ENCODE measurements at regions not wholly inside any gene's neighbourhood (a gene's known extent, or its start where the extent isn't known, plus 50 kb on each side); places are given as distances from the start of the nearest gene placed in this dataset.
"Not testable (repeated sequence)": the region's sequence is repeated elsewhere in the genome, so short reads cannot be mapped to it uniquely, and the experiment has no call there.

GRCh38 chr13:50396618-50397017 lies 381.4 kb downstream of the KCNRG start:
- DNase-seq (ENCODE audit: low read depth, low spot score); H3K9me3 ChIP-seq (ENCODE audit: control insufficient read depth, insufficient read depth, low read length); H3K4me1 ChIP-seq (ENCODE audit: control insufficient read depth, insufficient read depth, low read length); H3K27ac ChIP-seq (ENCODE audit: low read length); H3K36me3 ChIP-seq (ENCODE audit: control insufficient read depth, insufficient read depth, low read length); H3K27me3 ChIP-seq (ENCODE audit: control insufficient read depth, insufficient read depth, low read length); H3K4me3 ChIP-seq (ENCODE audit: low read length): not testable (repeated sequence)
- whole genome bisulfite sequencing (ENCODE audit: insufficient coverage, insufficient read length): no CpG with 5 or more reads among the region's 31 CpGs

- WGBS (ENCODE audit: insufficient coverage, insufficient read length): no CpG with 5 or more reads among the region's 3 CpGs
Observed at GRCh38 chr13:50400035-50400726, 384.9 kb downstream of the KCNRG start.

GRCh38 chr13:50401049-50401505 lies 385.8 kb downstream of the KCNRG start:
- H3K4me1 ChIP-seq (ENCODE audit: control insufficient read depth, insufficient read depth, low read length): no peaks in the 10 kb centered on the region
- no peak overlapping the region for H3K4me3 ChIP-seq (ENCODE audit: low read length)
- no peaks in the 10 kb centered on the region for H3K27me3 ChIP-seq (ENCODE audit: control insufficient read depth, insufficient read depth, low read length)
- no CpG with 5 or more reads among the region's 1 CpG for WGBS (ENCODE audit: insufficient coverage, insufficient read length)
- no peaks in the 10 kb centered on the region for H3K9me3 ChIP-seq (ENCODE audit: control insufficient read depth, insufficient read depth, low read length)
- no peak for DNase-seq (ENCODE audit: low read depth, low spot score)
- H3K27ac ChIP-seq (ENCODE audit: low read length): no peak overlapping the region
- H3K36me3 ChIP-seq (ENCODE audit: control insufficient read depth, insufficient read depth, low read length): no peaks in the 10 kb centered on the region

More at GRCh38 chr13:50400035-50400726, 384.9 kb downstream of the KCNRG start:
- Histone ChIP-seq H3K27me3 (ENCODE audit: control insufficient read depth, insufficient read depth, low read length) (no peaks in the 10 kb centered on the region), H3K36me3 (ENCODE audit: control insufficient read depth, insufficient read depth, low read length) (no peaks in the 10 kb centered on the region), H3K4me1 (ENCODE audit: control insufficient read depth, insufficient read depth, low read length) (no peaks in the 10 kb centered on the region), H3K27ac (ENCODE audit: low read length) (no peak overlapping the region), H3K4me3 (ENCODE audit: low read length) (no peak overlapping the region), H3K9me3 (ENCODE audit: control insufficient read depth, insufficient read depth, low read length) (no peaks in the 10 kb centered on the region)
- DNase-seq (ENCODE audit: low read depth, low spot score): no peak

- no peaks in the 10 kb centered on the region for H3K27me3 ChIP-seq (ENCODE audit: control insufficient read depth, insufficient read depth, low read length)
- WGBS (ENCODE audit: insufficient coverage, insufficient read length): no CpG with 5 or more reads among the region's 3 CpGs
- no peaks in the 10 kb centered on the region for H3K36me3 ChIP-seq (ENCODE audit: control insufficient read depth, insufficient read depth, low read length)
- DNase-seq (ENCODE audit: low read depth, low spot score): no peak
- H3K9me3 ChIP-seq (ENCODE audit: control insufficient read depth, insufficient read depth, low read length): no peaks in the 10 kb centered on the region
- H3K4me3 ChIP-seq (ENCODE audit: low read length): no peak overlapping the region
- no peak overlapping the region for H3K27ac ChIP-seq (ENCODE audit: low read length)
- H3K4me1 ChIP-seq (ENCODE audit: control insufficient read depth, insufficient read depth, low read length): no peaks in the 10 kb centered on the region
Observed at GRCh38 chr13:50401721-50402465, 386.6 kb downstream of the KCNRG start.

- Histone ChIP-seq H3K27me3 (ENCODE audit: control insufficient read depth, insufficient read depth, low read length) (no peaks in the 10 kb centered on the region), H3K9me3 (ENCODE audit: control insufficient read depth, insufficient read depth, low read length) (no peaks in the 10 kb centered on the region), H3K4me3 (ENCODE audit: low read length) (no peak overlapping the region), H3K36me3 (ENCODE audit: control insufficient read depth, insufficient read depth, low read length) (no peaks in the 10 kb centered on the region), H3K4me1 (ENCODE audit: control insufficient read depth, insufficient read depth, low read length) (no peaks in the 10 kb centered on the region), H3K27ac (ENCODE audit: low read length) (no peak overlapping the region)
- DNase-seq (ENCODE audit: low read depth, low spot score): no peak
- no CpG with 5 or more reads among the region's 1 CpG for WGBS (ENCODE audit: insufficient coverage, insufficient read length)
Observed at GRCh38 chr13:50403311-50403710, 388.1 kb downstream of the KCNRG start.

GRCh38 chr13:50404116-50404515 lies 388.9 kb downstream of the KCNRG start:
- WGBS (ENCODE audit: insufficient coverage, insufficient read length): no CpG with 5 or more reads among the region's 3 CpGs

GRCh38 chr13:50404769-50405168 lies 389.5 kb downstream of the KCNRG start:
- Histone ChIP-seq H3K4me1 (ENCODE audit: control insufficient read depth, insufficient read depth, low read length) (no peaks in the 10 kb centered on the region), H3K27me3 (ENCODE audit: control insufficient read depth, insufficient read depth, low read length) (no peaks in the 10 kb centered on the region), H3K36me3 (ENCODE audit: control insufficient read depth, insufficient read depth, low read length) (no peaks in the 10 kb centered on the region), H3K4me3 (ENCODE audit: low read length) (no peak overlapping the region), H3K9me3 (ENCODE audit: control insufficient read depth, insufficient read depth, low read length) (no peaks in the 10 kb centered on the region), H3K27ac (ENCODE audit: low read length) (no peak overlapping the region)
- DNase-seq (ENCODE audit: low read depth, low spot score): no peak
- WGBS (ENCODE audit: insufficient coverage, insufficient read length): no CpG with 5 or more reads among the region's 1 CpG

More at GRCh38 chr13:50404116-50404515, 388.9 kb downstream of the KCNRG start:
- H3K4me3 ChIP-seq (ENCODE audit: low read length): no peak overlapping the region
- no peaks in the 10 kb centered on the region for H3K9me3 ChIP-seq (ENCODE audit: control insufficient read depth, insufficient read depth, low read length)
- no peaks in the 10 kb centered on the region for H3K27me3 ChIP-seq (ENCODE audit: control insufficient read depth, insufficient read depth, low read length)
- no peak for DNase-seq (ENCODE audit: low read depth, low spot score)
- no peaks in the 10 kb centered on the region for H3K36me3 ChIP-seq (ENCODE audit: control insufficient read depth, insufficient read depth, low read length)
- no peaks in the 10 kb centered on the region for H3K4me1 ChIP-seq (ENCODE audit: control insufficient read depth, insufficient read depth, low read length)
- H3K27ac ChIP-seq (ENCODE audit: low read length): no peak overlapping the region

- DNase-seq (ENCODE audit: low read depth, low spot score): no peak
- no peak overlapping the region for H3K4me3 ChIP-seq (ENCODE audit: low read length)
- no peaks in the 10 kb centered on the region for H3K27me3 ChIP-seq (ENCODE audit: control insufficient read depth, insufficient read depth, low read length)
- WGBS (ENCODE audit: insufficient coverage, insufficient read length): no CpG with 5 or more reads among the region's 3 CpGs
- H3K36me3 ChIP-seq (ENCODE audit: control insufficient read depth, insufficient read depth, low read length): no peaks in the 10 kb centered on the region
- no peaks in the 10 kb centered on the region for H3K9me3 ChIP-seq (ENCODE audit: control insufficient read depth, insufficient read depth, low read length)
- no peak overlapping the region for H3K27ac ChIP-seq (ENCODE audit: low read length)
- no peaks in the 10 kb centered on the region for H3K4me1 ChIP-seq (ENCODE audit: control insufficient read depth, insufficient read depth, low read length)
Observed at GRCh38 chr13:50406831-50407230, 391.6 kb downstream of the KCNRG start.

- no peak for DNase-seq (ENCODE audit: low read depth, low spot score)
- no peak overlapping the region for H3K4me3 ChIP-seq (ENCODE audit: low read length)
- no CpG with 5 or more reads among the region's 3 CpGs for WGBS (ENCODE audit: insufficient coverage, insufficient read length)
- no peaks in the 10 kb centered on the region for H3K36me3 ChIP-seq (ENCODE audit: control insufficient read depth, insufficient read depth, low read length)
- no peak overlapping the region for H3K27ac ChIP-seq (ENCODE audit: low read length)
- no peaks in the 10 kb centered on the region for H3K9me3 ChIP-seq (ENCODE audit: control insufficient read depth, insufficient read depth, low read length)
- H3K27me3 ChIP-seq (ENCODE audit: control insufficient read depth, insufficient read depth, low read length): no peaks in the 10 kb centered on the region
- no peaks in the 10 kb centered on the region for H3K4me1 ChIP-seq (ENCODE audit: control insufficient read depth, insufficient read depth, low read length)
Observed at GRCh38 chr13:50408068-50408467, 392.8 kb downstream of the KCNRG start.

- DNase-seq (ENCODE audit: low read depth, low spot score): no peak
- WGBS (ENCODE audit: insufficient coverage, insufficient read length): no CpG with 5 or more reads among the region's 2 CpGs
- Histone ChIP-seq H3K4me3 (ENCODE audit: low read length) (no peak overlapping the region), H3K4me1 (ENCODE audit: control insufficient read depth, insufficient read depth, low read length) (no peaks in the 10 kb centered on the region), H3K9me3 (ENCODE audit: control insufficient read depth, insufficient read depth, low read length) (no peaks in the 10 kb centered on the region), H3K27me3 (ENCODE audit: control insufficient read depth, insufficient read depth, low read length) (no peaks in the 10 kb centered on the region), H3K36me3 (ENCODE audit: control insufficient read depth, insufficient read depth, low read length) (no peaks in the 10 kb centered on the region), H3K27ac (ENCODE audit: low read length) (no peak overlapping the region)
Observed at GRCh38 chr13:50409220-50409619, 394.0 kb downstream of the KCNRG start.

All from iPS DF 6.9 (cell line).